Activated CD4-positive, alpha-beta T cell treated with anti-CD3 and anti-CD28 coated beads, Interleukin-2, amount 50 U/mL, for 24 hours (primary cell): ENCODE measurements at regions not wholly inside any gene's neighbourhood (a gene's known extent, or its start where the extent isn't known, plus 50 kb on each side); places are given as distances from the start of the nearest gene placed in this dataset.
"Not testable (repeated sequence)": the region's sequence is repeated elsewhere in the genome, so short reads cannot be mapped to it uniquely, and the experiment has no call there.

Experiments used
- DNase-seq, 2 donors: peaks; one replicate each; pipeline ENCODE4 v3.0.0-alpha.2; 2020; ENCODE audit warnings: low read depth in 1 of 2, low spot score in 1 of 2

GRCh38 chr4:188915175-188915574, 775.9 kb downstream of the TRIML1 start:
- no peak for DNase-seq

DNA sequence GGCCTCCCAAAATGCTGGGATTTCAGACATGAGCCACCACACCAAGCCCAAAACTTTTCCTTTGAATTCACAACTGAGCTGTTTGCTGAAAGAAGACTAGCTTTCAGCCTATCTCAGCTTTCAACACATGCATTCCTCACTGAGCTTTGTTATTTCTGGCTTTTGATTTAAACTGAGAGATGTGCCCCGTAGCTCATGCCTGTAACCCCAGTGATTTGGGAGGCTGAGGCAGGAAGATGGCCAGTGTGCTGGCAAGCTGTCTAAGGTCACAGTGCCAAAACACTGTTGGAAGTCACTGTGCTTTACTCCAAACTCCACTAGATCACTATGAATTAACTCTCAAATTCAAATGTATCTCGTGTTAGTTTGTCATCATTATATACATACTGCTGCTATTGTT, 779.5 kb downstream of the TRIML1 start:
- DNase-seq = no peak

DNA sequence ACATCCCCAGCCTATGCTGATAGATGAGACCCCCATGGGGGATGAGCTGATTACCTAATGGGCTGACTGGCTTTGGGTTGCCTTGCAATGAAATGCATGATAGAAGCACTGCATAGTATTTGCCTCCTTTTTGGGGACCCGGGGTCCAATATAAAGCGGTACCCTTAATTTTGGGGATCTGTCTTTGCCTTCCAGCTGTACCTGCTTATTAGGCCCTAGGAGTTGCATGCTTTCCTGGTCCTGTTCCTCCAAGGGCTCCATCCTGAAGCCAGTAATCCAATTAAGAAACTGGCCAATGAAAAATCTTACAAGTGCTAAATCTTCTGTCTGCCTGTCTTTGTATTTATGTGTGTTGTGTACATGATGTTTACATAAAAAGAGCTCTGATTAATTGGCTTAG, 791.6 kb downstream of the TRIML1 start:
- DNase-seq = no peak

- no peak for DNase-seq
Observed at GRCh38 chr4:188934320-188934962, 795.2 kb downstream of the TRIML1 start.

- DNase-seq = no peak
Observed at GRCh38 chr4:188941524-188942119, 802.4 kb downstream of the TRIML1 start.

GRCh38 chr4:188942606-188943005, 803.4 kb downstream of the TRIML1 start:
- no peak for DNase-seq

- DNase-seq = no peak
Observed at GRCh38 chr4:188949596-188949995, 810.4 kb downstream of the TRIML1 start.

DNA sequence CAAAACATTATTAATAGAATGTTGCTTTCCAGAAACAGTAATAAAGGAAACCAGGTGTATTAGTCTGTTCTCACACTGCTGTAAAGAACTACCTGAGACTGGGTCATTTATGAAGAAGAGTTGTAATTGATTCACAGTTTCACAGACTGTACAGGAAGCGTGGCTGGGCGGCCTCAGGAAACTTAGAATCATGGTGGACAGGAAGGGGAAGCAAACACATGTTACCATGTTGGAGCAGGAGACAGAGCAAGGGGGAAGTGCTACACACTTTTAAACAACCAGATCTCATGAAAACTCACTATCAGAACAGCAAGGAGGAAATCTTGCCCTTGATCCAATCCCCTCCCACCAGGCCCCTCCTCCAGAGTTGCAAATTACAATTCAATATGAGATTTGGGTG, 815.8 kb downstream of the TRIML1 start:
- no peak for DNase-seq

- no peak for DNase-seq
Observed at GRCh38 chr4:188956566-188956965, 817.3 kb downstream of the TRIML1 start.

DNA sequence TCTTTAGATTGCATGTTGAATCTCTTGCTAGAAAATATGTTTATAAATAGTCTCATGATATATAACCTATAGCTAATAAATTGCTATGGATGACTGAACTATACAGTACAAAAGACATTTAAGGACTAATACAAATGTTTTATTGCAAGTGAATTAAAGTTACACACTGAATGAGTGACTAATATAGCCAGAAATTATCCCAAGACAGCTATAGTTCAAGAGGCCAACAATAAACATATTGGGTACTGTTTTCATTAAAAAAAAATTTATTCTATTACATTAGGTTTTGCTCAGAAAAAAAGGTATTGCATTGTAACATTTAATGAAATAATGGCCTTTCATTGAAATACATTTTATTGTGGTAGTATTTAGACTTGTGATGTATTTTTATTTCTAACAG, 819.1 kb downstream of the TRIML1 start:
- no peak for DNase-seq

- DNase-seq = no peak
Observed at GRCh38 chr4:188959424-188959823, 820.2 kb downstream of the TRIML1 start.

DNA sequence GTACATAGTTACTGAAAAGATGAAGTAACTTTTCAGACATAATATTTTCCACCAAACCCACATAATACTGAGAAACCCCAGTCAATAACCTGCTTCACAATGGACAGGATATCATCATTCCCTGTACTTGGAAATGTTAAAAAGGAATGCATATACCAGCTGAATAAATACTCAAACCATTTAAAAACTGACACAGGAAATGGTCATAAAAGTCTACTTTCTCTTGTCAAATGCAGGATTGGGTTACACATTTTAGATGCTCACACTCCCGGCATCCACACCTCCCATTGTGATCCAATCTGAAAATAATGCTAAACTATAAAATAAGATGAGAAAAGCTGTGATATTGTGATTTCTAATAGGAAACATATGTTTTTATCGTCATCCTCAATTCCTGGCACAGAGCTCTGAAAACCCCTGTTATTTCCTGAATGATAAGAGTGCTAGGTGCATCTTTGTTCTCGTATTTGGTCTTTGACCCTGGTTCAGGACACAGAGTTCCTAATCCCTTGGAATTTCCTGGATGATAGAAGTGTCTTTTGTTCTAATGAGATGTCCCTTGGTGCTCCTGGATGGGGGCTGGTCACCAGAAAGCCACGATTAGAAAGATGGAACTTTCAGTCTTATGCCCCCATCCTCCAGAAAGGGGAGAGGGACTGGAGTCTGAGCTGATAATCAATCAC, 821.3 kb downstream of the TRIML1 start:
- DNase-seq = no peak

- DNase-seq = no peak
Observed at GRCh38 chr4:188971125-188971524, 831.9 kb downstream of the TRIML1 start.

DNA sequence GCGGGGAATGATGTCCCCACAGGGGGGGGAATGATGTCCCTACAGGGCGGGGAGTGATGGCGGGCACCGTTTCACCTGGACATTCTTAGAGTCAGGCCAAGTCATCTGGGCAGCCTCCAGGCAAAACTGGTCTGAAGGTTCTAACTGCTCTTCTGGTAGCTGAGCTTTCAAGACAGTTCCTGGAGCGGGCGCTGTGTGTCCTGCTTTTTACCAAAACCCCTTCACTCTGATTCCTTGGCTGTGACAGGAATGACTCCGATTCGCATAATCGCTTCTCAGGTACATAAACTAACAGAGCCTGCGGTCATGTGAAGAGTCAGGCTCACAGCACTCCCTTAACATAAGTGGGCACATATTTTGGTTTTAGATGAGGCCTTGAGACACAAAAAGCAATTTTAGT, 836.0 kb downstream of the TRIML1 start:
- no peak for DNase-seq

DNA sequence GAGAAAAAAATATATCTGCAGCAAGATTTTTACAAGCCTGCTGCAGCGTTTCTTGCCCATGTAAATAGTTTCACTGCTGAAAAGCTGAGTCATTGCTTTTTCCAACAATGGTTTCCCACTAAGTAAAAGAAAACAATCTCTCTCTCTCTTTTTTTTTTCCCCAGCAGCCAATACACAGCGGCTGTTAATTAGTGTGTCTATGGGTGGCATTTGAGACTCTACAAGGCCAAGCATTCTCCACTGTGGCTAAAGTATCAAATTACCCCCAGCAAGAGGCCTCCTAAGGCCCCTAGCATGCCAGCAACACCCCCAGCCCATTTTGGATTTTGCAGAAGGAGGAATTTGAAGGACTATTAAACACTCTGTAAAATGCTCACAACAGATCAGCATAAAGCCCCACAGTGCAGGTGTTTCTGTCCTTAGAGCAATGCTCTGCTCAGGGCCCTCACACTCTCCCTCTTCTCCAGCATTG, 837.4 kb downstream of the TRIML1 start:
- DNase-seq = no peak

DNA sequence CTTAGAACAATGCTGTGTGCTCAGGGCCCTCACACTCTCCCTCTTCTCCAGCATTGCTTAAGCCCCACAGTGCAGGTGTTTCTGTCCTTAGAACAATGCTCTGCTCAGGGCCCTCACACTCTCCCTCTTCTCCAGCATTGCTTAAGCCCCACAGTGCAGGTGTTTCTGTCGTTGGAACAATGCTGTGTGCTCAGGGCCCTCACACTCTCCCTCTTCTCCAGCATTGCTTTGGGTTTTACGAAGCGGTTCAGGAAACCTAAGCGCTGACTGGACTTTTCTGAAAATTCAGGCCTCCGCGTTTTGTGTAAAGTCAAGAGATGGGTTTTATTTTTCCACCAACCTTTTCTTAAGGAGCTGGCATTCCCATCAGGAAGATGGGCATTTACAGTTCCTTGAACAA, 838.0 kb downstream of the TRIML1 start:
- DNase-seq = not testable (repeated sequence)

GRCh38 chr4:188984518-188984917, 845.3 kb downstream of the TRIML1 start:
- no peak for DNase-seq

GRCh38 chr4:188986271-188986689, 847.0 kb downstream of the TRIML1 start:
- no peak for DNase-seq

GRCh38 chr4:188987011-188987410, 847.8 kb downstream of the TRIML1 start:
- DNase-seq = no peak

DNA sequence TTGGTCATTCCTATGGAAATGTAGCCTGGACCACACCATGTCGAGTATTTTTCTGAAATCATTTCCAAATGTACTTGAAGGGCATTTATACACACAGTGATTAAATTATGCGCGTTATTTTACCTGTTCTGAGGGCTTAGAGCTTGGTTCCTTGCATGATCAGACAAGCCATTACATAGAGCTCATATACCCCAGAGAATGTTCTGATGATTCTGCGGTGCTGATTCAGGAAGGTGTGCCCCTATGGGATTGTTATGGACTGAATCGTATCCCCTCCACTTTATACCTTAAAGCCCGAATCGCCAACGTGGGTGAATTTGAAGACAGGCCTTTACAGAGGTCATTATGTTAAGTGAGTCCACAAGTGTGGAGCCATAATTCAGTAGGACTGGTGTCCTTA, 848.9 kb downstream of the TRIML1 start:
- no peak for DNase-seq

DNA sequence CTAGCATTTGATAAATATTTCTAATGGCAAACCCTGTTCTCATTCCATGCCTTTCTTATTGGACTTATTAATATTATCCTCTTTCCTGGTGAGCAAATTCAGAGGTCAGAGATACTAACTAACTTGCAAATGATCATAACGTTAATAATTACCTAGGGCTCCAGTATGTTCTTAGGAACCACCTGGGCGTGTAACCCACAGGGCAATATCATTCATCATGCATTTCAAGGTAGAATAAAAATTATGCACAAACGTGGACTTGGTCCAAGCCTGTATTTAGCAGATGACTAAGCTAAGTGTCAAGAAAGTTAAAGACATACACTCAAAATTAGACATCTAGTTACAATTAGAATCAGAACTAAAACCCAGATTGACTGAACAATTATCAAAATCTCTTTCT, 850.1 kb downstream of the TRIML1 start:
- no peak for DNase-seq

GRCh38 chr4:188992706-188993105, 853.5 kb downstream of the TRIML1 start:
- DNase-seq = no peak

GRCh38 chr4:188993871-188994270, 854.6 kb downstream of the TRIML1 start:
- no peak for DNase-seq
